Spleen (tissue), 7 donors: ENCODE measurements at regions not wholly inside any gene's neighbourhood (a gene's known extent, or its start where the extent isn't known, plus 50 kb on each side); places are given as distances from the start of the nearest gene placed in this dataset.

Source experiments
- CTCF ChIP-seq, 11 experiments: fragments of 200-600 bp in 7 of 11; fragments of 450-650 bp in 4 of 11; sonication (generic) in 4 of 11; IDR thresholded peaks in 8 of 11; conservative IDR thresholded peaks in 3 of 11; 1 replicate in 7 of 11; 2 replicates in 4 of 11; pipeline versions ENCODE4 v1.4.0 to v1.8.0; 2016 to 2021; ENCODE audit warnings: antibody characterized with exemption in 11 of 11, inconsistent platforms in 4 of 11, mild to moderate bottlenecking in 1 of 11
- POLR2AphosphoS5 ChIP-seq, 3 donors: sonication (generic); formaldehyde crosslinking; IDR thresholded peaks; one replicate each; pipeline ENCODE4 v1.5.1; 2017; ENCODE audit warnings: antibody characterized with exemption in 3 of 3
- donor health status: DM: no; HTN: no; CAD: no; lungs with moderate emphysema.
- donor health status: DM: no; HTN: no; CAD: no.
- donor health status: DM: no; HTN: no; CAD: no.

DNA sequence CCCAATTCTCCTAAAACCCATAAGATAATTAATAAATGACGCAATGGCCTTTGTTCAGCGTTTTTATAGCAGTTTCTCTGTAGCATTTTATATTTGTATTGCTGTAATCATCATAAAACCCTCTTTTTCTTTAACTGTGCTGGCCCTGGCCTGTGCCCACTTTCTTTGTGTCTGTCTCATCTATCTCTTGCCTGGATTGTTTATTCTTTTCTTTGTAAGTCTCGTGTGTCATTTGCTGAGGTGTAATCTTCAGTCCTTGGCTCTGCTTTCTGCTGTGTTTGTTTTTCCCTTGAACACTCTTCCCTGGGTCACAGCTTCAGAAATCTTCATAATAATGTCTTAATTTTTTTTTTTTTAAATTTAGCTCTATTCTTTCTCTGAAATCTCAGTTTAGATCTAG, 525.8 kb upstream of the LINC00305 start:
- no peak for TF ChIP-seq POLR2AphosphoS5 (IDR thresholded peaks at IDR 0.05)
- no peak for TF ChIP-seq CTCF (IDR thresholded peaks at IDR 0.05 in 8 of 11, conservative IDR thresholded peaks at IDR 0.05 in 3 of 11)
